Glutamatergic neuron (in vitro differentiated cells): ENCODE measurements at regions not wholly inside any gene's neighbourhood (a gene's known extent, or its start where the extent isn't known, plus 50 kb on each side); places are given as distances from the start of the nearest gene placed in this dataset.

Experiments
- DNase-seq: peaks from one replicate; pipeline ENCODE4 v3.0.0; 2022
- H3K27ac Mint-ChIP-seq: one replicate; pipeline ENCODE4 v1.8.0; 2020; ENCODE audit warnings: mild to moderate bottlenecking, mixed read lengths, inconsistent platforms; ENCODE audit not compliant: unreplicated experiment
- H3K27me3 Mint-ChIP-seq: one replicate; pipeline ENCODE4 v1.8.0; 2020; ENCODE audit warnings: mild to moderate bottlenecking, moderate library complexity, mixed read lengths, inconsistent platforms; ENCODE audit not compliant: unreplicated experiment
- H3K36me3 Mint-ChIP-seq: one replicate; pipeline ENCODE4 v1.8.0; 2020; ENCODE audit warnings: mild to moderate bottlenecking, mixed read lengths, inconsistent platforms; ENCODE audit not compliant: unreplicated experiment
- H3K4me1 Mint-ChIP-seq: one replicate; pipeline ENCODE4 v1.8.0; 2020; ENCODE audit warnings: mild to moderate bottlenecking, low read depth, mixed read lengths, inconsistent platforms; ENCODE audit not compliant: unreplicated experiment
- H3K4me3 Mint-ChIP-seq: one replicate; pipeline ENCODE4 v1.8.0; 2020; ENCODE audit warnings: mild to moderate bottlenecking, mixed read lengths, inconsistent platforms; ENCODE audit not compliant: unreplicated experiment
- H3K9me3 Mint-ChIP-seq: one replicate; pipeline ENCODE4 v1.8.0; 2020; ENCODE audit warnings: mild to moderate bottlenecking, moderate library complexity, mixed read lengths, inconsistent platforms; ENCODE audit not compliant: unreplicated experiment
- TF ChIP-seq, protein P1 (sequence below): fragments of 200-600 bp; sonication (generic); IDR thresholded peaks from one replicate; pipeline ENCODE4 v1.5.0; 2021; ENCODE audit not compliant: partially characterized antibody, unreplicated experiment

DNA sequence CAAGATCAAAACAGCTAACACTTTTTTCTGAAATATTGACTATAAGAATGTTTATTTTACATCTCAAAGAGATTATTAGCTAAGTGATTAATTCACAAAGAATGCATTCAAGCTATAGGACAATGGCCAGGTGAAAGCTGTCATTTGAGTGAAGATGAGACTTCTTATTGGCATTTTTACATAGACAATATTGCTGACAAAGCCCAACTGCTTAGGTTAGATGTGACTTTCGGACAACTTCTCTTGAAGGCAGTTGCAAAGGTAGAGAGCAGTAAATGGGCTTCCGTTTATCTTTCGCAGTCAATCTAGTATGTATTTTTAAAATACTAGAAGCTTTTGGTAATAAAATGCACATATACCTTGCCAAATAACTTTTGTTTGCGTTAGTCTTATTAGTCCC, 1041.3 kb downstream of the AMY1C start:
- Mint-ChIP-seq H3K27me3 (peaks cover 1% of the 10 kb centered on the region), H3K4me3 (no peak overlapping the region), H3K9me3 (no peaks in the 10 kb centered on the region), H3K36me3 (no peaks in the 10 kb centered on the region), H3K27ac (no peak overlapping the region), H3K4me1 (no peaks in the 10 kb centered on the region)
- no peak for DNase-seq
- TF ChIP-seq, protein P1, sequence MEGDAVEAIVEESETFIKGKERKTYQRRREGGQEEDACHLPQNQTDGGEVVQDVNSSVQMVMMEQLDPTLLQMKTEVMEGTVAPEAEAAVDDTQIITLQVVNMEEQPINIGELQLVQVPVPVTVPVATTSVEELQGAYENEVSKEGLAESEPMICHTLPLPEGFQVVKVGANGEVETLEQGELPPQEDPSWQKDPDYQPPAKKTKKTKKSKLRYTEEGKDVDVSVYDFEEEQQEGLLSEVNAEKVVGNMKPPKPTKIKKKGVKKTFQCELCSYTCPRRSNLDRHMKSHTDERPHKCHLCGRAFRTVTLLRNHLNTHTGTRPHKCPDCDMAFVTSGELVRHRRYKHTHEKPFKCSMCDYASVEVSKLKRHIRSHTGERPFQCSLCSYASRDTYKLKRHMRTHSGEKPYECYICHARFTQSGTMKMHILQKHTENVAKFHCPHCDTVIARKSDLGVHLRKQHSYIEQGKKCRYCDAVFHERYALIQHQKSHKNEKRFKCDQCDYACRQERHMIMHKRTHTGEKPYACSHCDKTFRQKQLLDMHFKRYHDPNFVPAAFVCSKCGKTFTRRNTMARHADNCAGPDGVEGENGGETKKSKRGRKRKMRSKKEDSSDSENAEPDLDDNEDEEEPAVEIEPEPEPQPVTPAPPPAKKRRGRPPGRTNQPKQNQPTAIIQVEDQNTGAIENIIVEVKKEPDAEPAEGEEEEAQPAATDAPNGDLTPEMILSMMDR: no peak

DNA sequence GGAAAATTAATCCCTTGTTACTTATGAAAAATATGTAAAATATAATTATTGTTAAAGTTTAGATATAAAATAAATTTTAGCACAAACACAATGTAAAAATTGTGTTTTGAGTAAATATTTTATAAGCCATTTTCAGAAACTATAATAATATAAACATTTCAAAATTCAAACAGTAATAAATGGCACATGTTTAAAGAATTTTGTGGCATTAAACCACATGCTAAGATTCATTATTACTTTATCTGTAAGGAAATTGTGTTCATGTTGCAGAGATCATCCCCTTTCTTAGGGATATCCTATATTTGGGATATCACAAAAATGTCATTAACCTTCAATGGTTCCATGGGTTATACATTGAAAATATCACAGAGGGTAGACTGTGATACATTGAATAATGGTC, 1044.3 kb downstream of the AMY1C start:
- no peak overlapping the region for H3K4me3 Mint-ChIP-seq
- no peaks in the 10 kb centered on the region for H3K36me3 Mint-ChIP-seq
- H3K27me3 Mint-ChIP-seq: no peaks in the 10 kb centered on the region
- DNase-seq: no peak
- TF ChIP-seq, protein P1: no peak
- H3K27ac Mint-ChIP-seq: no peak overlapping the region
- no peaks in the 10 kb centered on the region for H3K9me3 Mint-ChIP-seq
- H3K4me1 Mint-ChIP-seq: no peaks in the 10 kb centered on the region

DNA sequence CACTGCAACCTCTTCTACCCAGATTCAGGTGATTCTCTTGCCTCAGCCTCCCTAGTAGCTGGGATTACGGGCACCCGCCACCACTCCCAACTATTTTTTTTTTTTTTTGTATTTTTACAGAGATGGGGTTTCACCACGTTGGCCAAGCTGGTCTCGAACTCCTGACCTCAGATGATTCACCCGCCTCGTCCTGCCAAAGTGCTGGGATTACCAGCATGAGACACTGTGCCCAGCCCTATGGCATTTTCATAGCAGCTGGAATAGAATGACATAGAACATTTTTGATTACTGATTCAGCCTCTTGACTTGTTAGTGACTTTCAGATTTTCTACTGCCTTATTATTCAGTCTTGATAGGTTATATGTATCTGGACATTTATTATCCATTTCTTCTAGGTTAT, 1046.2 kb downstream of the AMY1C start:
- TF ChIP-seq, protein P1: no peak
- no peak for DNase-seq
- Mint-ChIP-seq H3K27me3 (no peaks in the 10 kb centered on the region), H3K27ac (no peak overlapping the region), H3K4me1 (no peaks in the 10 kb centered on the region), H3K4me3 (no peak overlapping the region), H3K9me3 (no peaks in the 10 kb centered on the region), H3K36me3 (no peaks in the 10 kb centered on the region)

DNA sequence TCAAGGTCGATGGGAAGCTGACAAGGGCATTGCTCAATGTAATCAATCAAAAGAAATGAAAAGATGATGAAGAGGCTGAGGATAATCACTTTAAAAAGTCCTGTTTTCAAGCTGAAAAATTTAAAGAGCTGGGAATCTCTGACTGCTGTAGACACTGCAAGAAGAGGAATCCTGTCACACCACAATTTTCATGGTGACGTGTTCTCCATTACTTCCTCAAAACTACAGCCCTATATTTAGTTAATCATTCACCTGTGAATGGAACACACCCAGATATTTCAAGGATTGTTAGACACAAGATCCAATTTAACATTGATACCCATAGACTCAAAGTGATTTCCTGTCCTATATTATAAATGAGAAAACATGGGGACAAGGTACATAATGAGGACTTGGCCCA, 1048.3 kb downstream of the AMY1C start:
- DNase-seq: no peak
- H3K4me1 Mint-ChIP-seq: no peaks in the 10 kb centered on the region
- H3K4me3 Mint-ChIP-seq: no peak overlapping the region
- H3K9me3 Mint-ChIP-seq: no peaks in the 10 kb centered on the region
- no peak overlapping the region for H3K27ac Mint-ChIP-seq
- no peaks in the 10 kb centered on the region for H3K27me3 Mint-ChIP-seq
- no peaks in the 10 kb centered on the region for H3K36me3 Mint-ChIP-seq
- TF ChIP-seq, protein P1: no peak

DNA sequence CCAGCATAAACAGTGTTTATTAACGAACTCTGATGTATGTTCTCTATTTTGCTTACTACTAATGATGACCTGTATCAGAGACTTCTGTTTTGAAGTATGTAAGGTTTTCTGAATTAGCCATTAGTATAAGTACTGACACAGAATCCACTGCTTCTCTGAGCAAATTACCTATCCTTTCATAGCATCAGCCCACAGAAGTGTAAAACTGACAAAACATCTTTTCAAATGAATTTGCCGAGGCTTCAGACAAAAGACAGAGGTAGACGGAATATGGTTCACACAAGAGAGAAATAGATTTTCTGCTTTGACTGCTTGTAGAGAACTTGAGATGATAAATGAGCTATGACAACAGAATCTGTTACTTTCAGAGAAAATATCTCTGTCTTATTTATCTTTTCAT, 1051.6 kb downstream of the AMY1C start:
- no peaks in the 10 kb centered on the region for H3K27me3 Mint-ChIP-seq

More for the DNA sequence above, 1051.6 kb downstream of the AMY1C start:
- TF ChIP-seq, protein P1: no peak
- Mint-ChIP-seq H3K9me3 (no peaks in the 10 kb centered on the region), H3K4me3 (no peak overlapping the region), H3K4me1 (no peaks in the 10 kb centered on the region), H3K36me3 (no peaks in the 10 kb centered on the region), H3K27ac (no peak overlapping the region)
- DNase-seq: no peak
